ENCODE measurements at regions not wholly inside any gene's neighbourhood (a gene's known extent, or its start where the extent isn't known, plus 50 kb on each side); places are given as distances from the start of the nearest gene placed in this dataset.

DNA sequence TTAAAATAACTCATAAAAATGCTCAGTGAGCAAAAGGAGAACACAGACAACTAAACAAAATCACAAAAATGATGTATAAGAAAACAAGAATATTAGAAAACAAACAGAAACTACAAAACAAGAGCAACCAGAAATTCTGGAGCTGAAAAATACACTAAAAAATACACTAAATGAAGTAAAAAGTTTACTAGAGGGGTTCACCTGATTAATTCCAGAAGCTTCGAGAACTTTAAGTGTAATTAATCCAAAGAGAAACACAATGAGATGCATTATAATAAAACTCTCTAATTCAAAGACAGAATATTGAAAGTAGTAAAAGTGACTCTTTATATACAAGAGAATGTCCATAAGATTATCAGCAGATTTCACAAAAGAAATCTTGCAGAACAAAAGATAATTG, 558.4 kb downstream of the CCER1 start:
- TF ChIP-seq, protein P1, sequence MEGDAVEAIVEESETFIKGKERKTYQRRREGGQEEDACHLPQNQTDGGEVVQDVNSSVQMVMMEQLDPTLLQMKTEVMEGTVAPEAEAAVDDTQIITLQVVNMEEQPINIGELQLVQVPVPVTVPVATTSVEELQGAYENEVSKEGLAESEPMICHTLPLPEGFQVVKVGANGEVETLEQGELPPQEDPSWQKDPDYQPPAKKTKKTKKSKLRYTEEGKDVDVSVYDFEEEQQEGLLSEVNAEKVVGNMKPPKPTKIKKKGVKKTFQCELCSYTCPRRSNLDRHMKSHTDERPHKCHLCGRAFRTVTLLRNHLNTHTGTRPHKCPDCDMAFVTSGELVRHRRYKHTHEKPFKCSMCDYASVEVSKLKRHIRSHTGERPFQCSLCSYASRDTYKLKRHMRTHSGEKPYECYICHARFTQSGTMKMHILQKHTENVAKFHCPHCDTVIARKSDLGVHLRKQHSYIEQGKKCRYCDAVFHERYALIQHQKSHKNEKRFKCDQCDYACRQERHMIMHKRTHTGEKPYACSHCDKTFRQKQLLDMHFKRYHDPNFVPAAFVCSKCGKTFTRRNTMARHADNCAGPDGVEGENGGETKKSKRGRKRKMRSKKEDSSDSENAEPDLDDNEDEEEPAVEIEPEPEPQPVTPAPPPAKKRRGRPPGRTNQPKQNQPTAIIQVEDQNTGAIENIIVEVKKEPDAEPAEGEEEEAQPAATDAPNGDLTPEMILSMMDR (IDR thresholded peaks at IDR 0.05): no peak
- no peak for TF ChIP-seq EP300 (IDR thresholded peaks at IDR 0.05)

Data from gastroesophageal sphincter (tissue), 3 donors.